ENCODE measurements at regions not wholly inside any gene's neighbourhood (a gene's known extent, or its start where the extent isn't known, plus 50 kb on each side); places are given as distances from the start of the nearest gene placed in this dataset.

DNA sequence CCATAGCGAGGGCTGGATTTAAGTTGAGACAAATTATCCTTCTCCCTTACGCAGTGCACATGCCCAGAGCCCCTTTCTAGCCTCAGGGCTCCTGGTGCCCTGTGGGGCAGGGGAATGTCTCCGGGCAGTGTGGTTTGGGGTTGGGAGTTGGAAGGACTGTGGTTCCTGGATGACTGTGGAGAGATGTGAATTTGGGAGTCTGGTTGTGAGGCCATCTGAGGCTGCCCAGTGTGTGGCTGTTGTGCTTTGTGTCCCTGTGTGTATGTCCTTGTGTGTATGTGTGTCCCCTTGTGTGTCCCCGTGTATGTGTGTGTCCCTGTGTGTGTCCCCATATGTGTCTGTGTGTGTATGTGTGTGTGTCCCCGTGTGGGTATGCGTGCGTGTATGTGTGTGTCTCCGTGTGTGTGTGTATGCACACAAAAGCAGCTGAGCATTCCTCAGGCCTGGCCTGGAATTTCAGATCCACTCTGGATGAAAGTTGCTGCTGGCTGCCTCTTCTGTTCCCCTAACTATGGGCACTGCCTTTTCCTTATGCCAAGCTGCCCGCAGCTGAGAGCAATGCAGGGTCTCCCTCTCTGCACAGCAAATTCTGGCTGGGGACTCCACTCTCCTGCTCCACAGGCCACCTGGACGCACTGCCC is 65.4 kb downstream of the UBIAD1 start:
- no peak for DNase-seq

DNA sequence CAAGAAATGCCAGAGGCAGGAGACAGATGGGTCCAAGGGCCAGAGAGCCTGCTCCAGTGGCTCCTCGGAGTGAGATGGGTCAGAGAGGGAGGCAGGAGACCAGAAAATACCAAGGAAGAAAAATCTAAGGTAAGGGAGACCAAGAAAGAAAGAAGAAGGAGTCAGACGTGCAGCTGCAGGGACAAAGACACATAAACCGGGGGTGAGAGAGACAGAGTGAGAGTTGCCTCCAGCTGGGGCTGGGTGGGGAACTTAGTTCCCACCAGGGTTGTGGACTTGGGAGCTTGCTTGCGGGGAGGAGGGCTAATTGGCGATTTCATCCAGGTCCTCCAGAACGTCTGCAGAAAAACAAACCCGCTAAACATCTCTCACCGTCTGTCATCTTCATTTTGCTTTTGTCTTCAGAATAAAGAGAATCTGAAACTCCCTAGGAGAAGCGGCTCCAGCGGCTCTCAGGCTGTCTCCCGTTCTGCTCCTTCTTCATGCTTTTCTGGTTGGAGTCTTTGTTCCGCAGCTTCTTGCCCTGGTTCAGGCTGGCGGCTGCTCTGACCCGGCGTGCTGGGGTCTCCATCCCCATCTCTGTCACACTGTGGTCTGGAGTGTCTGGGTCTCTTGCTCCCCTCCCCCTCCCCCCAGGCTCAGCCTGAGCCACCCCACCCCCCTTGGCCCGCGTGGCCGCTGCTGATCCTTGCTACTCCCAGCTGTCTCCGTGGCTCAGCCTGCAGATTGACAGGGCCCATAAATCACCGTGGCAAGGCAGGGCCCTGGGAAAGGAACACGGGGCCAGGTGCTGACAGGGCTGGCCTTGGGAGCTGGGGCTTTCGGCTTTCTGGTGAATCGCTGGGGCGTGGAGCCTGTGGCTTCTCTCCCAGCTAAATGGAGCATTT is 66.6 kb downstream of the UBIAD1 start:
- DNase-seq: peak; percentile 72

DNA sequence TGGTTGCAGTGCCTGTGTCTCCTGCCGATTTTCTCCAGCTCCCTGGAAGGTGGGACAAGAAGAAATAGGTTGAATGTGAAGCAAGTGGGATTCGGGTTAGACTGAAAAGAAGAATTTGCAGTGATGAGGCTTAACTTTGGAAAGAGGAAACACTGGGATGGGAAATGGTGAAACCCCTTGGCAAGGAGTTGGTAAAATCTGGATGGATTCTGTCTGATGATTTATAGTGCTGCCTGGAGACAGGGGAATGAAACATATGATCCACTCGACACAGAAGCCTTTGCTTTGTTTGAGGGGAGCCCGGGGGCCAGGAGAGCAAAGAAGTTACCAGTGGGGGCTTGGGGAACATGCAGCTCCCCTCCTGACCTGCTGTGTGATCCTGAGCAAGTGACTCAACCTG is 67.2 kb downstream of the UBIAD1 start:
- DNase-seq: no peak

DNA sequence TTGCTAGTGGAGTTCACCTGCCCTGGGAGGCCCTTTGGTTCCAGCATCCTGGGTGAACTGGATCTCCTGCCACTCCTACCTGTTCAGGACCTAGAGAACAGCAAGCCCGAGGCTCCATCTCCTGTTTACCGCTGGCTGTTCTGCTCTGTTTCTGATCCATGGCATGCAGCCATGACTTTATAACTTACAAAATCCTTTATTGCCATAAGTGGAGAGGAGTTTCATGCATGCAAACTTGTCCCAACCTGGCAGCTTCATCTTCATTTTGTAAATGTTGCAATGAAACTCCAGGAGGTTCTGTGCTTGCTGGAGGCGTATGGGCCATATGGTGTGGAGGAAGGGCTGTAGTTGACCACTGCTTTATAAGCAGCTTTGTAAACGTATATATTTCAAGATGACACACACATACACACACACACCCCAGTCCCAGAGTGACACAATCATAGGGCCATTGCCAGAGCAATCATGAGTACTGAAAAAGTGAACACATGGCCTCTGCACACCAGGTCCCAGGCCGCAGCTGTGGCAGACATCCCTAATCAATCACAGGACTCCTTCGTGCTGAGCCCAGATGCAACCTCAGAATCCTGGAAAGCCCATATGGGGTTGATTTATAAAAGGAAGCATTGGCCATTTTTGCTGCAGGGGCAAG is 69.0 kb downstream of the UBIAD1 start:
- DNase-seq: no peak

DNA sequence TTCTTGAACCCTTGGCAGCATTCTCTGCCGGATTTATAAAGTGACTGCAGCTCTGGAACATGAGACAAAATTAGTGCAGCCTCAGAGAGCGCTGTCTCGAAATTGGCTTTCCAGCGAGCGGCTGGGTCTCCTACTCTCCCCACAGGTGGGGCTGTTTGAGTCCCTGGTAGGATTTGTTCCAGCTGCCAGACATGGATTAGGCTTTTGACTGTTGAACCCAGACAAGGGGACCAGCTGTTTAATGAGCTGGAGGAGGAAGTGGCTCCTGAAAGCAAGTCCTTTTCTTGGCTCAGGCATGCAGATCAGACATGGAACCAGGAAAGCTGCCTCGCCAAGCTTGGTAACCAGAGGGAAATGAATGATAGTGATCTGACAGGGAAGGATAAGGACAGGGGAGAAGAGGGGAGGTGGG is 69.6 kb downstream of the UBIAD1 start:
- DNase-seq: peak; percentile 49

DNA sequence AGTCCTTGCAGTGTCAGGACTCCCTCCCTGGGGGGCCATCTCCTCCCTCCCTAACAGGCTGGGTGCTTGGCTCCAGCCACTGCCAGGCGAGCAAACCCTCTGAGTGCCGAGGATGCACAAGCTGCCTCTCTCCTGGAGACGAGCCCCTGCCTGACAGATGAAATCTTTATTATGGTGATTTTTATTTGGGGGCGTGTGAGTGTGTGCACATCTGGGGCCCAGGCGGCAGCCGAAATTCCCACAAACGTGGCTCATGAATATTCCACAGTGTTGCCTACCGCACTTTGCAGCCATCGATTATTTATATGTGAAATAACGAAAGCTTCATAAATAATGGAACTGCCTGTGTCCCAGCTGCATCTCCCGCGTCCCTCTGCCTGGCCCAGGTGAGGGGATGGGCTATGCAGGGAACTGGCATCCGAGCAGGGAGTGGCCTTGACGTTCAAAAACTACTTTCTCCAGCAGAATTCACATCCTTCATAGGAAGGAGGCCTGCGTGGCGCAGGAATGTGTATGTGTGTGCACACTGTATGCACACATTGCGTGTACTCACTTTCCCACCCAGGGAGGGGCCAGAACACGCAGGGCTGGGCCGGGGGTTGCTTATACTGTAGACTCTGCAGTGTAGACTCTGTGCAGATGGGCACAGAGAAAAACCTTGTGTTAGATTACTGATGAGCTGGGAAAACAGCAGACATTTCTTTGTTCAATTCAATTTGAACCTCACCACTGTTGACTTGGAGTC is 73.1 kb downstream of the UBIAD1 start:
- no peak for DNase-seq

DNA sequence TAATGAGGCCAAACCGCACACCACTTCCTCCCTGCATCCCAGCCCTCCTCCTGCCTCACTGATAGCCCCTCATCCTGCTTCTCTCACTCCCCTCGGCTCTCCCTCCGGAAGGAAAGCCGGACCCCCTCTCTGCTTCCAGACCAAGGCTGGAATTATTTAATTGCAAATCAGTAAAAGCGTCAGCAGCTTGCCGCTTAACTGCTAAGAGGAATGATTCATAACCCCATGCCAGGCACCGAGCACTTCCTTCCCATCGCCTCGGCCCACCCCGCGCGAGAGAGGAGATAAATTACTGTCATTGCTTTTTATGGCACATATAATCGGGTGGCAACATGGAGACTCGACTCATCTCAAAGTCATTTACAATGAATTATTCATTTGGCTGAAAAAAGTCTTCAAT is 77.3 kb downstream of the UBIAD1 start:
- no peak for DNase-seq

DNA sequence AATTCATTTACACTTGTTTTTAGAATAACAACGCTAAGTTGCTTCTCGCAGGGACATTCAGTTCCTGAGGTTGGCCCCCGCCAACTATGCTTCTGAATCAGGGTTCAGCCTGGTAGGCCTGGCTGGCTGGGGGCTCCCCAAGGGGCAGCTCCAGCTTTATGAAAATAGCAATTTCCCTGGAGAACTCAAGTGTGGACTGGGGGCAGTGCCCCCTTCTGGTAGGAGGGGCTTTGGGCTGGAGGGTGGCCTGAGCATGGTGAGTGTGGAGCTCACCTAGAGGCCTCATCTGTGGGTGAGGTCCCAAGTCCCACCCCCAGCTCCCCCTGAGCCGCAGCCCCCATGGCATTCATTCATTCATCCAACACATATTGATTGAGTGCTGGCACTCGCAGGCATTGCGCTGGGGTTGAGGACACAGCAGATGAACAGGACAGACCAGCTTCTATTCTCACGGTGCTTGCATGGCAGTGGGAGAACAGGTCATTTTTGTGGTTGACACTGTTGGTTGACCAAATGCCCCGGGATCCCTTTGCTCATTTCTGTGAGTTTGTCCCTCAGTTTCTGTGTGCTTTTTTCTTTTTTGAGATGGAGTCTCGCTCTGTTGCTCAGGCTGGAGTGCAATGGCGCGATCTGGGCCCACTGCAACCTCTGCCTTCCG is 79.2 kb downstream of the UBIAD1 start:
- DNase-seq: no peak

DNA sequence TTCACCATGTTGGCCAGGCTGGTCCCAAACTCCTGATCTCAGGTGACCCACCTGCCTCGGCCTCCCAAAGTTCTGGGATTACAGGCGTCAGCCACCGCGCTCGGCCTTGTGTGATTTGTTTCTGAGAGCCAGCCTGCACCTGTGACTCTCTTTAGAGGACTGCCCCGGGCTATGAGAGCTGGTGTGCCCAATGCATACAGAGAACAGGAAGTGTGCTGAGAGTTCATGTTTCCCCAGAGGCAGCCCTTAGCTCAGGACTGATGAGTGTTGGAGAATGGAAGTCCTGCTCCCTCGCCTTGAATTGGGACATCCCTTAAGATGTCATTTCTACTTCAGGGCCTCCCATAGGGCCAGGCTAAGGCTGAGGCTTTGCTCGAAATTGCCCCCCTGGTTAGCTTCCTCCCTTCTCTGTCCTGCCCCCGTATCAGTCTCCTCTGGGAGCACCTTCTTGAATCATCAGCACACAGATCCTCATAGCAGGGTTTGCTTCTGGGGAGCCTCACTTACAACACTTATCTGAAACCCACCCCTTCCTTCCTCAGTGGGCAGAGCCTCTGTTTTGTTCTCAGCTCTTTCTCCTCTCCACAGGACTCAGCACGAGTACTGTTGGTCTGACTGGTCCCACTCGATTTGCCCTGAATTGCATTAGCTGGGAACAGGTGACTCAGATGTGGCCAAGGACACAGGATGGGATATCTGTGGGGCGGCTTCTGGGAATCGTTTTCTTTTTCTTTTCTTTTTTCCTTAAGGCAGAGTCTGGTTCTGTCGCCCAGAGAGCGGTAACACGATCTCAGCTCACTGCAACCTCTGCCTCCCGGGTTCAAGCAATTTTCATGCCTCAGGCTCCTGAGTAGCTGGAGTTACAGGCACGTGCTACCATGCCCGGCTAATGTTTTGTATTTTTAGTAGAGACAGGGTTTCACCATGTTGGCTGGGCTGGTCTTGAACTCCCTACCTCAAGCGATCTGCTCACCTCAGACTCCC is 80.1 kb downstream of the UBIAD1 start:
- no peak for DNase-seq

DNA sequence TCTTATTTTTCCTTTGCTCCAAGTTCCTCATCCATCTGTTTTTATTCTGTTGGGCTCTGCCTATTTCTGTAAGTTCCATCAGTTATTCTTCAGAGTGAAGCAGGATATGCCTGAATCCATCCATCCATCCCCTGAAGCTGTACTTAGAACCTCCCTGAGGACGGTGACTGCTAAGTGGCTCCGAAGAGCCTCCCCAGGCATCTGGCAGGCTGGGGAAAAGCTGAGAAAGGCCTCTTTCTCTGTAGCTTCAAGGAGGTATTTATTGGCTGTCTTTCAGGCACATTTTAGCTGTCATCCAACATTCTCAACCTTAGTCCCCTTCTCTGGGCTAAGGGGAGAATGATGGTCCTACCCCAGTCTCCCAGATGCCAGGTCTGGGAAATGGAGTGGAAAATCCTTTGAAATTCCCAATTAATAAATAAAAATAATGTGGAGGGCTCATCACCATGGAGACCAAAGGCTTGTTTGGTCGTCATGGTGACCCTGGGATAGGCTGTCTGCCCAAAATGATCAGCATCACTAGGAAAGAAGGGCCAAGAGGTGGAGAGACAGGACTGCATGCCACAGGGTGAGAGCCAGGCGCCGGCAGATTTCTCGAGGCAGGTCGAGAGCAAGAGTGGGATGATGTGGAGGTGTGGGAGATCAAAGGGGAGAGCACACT is 82.0 kb downstream of the UBIAD1 start:
- peak; percentile 88 for DNase-seq

DNA sequence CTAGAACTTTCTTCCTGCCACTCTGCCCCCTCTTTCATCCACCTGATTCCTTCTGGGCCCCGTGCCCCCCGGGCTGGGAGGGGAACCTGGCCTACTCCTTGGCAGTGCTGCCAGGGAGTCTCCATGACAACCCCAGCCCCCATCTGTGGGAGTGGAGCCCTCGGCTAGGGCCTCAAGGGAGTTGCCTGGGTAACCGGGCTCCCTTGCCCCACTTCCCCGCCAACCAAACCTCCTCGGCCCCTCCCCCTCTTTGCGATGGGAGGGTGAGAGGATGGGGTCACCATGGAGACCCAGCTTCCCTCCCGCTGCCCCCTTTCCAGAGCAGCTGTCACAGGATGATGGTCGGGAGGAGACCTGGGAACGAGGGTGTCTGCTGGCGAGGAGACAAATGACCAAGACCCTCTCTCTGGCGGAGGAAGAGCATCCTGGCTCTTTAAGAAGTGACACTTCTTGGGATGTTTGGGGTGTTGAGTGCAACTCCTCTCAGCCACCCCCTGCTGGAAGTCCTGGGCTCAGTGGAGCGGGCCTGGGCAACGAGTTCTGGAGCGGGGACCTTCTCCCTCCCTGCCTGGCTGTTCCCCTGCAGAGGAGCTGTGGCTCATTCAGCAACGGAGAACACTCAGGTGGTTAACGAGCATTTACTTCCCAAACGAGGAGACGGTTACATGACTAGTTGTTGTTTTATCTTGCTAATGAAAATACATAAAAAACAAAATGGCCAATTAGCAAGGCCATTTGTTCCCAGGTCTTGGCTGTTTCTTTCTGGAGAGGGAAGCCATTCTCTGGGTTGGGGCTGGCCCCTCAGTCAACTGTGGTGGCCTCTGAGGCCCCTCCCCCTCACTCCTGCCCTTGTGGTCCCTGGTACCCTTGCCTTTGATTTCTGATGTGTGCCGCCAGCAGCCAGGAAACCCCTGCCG is 82.8 kb downstream of the UBIAD1 start:
- DNase-seq: peak; percentile 98

DNA sequence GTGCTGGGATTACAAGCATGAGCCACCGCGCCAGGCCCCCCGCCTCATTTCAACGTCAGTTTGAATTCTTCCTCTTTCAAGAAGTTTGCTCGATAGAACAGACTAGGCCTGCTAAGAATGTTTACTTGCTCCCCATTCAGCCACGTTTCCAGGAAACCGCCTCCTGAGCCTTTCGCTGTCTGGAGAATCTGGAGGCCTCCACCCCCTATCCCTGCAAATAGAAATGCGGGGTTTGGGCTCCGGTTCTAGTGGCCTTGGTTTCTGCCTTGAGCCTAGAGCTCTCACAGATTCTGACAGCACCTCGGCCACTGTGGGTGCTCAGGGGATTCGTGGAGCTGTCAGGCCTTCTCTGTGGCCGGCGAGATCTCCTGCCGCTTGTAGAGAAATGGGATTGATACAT is 84.3 kb downstream of the UBIAD1 start:
- no peak for DNase-seq

DNA sequence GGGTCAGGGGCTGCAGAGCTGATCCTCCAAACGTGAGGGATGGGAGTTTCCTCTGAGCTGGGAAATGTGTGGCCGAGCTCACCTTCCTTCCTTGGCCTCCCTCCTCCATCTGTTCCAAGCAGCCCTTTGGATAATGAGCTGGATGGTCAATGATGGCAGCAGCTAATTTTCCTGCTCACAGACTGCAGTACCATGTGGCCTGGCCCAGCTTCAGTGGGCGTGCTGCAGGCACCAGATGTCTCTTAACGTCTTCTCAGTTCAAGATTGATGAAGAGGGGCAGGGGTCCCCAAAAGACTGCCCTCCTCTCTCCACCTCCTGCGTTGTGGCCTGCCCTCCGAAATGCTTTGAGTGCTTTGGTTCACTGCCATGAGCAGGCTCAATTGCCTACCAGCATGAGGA is 86.0 kb downstream of the UBIAD1 start:
- no peak for DNase-seq

DNA sequence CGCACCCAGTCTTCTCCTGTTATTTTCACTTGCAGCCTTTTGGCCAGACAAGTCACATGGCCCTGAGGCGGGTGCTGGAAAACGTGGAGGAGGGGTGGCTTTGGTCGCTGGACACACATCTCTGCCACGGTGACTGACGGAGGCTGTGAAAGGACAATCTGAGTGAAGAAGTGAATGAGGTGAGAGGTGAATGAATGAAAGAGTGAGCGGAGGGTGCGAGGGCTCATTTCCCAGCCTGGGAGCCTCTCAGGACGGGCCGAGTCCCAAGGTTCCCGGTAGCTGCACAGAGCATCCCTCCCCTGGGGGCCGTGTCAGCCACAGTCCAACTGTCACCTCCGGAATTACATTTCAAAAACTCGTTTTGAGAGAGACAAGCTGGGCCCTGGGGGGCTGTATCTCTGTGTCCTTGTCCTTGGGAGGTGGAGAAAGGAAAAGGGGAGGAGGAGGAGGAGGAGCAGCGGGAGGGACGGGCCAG is 89.6 kb downstream of the UBIAD1 start:
- DNase-seq: no peak

DNA sequence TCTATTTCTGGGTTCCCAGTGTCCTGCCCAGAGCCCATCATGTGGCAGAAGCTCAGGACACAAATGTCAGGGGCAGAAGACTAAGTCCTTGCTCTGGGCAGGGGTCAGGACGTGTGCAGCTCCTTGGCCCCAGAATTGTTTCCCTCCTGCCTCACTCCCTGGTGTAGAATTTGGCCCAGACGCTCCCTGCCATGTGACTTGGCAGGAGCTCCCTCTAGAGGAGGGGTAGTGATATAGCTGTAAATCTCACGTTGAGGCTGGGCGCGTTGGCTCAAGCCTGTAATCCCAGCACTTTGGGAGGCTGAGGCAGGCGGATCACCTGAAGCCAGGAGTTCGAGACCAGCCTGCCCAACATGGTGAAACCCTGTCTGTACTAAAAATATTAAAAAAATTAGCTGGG is 91.2 kb downstream of the UBIAD1 start:
- no peak for DNase-seq

DNA sequence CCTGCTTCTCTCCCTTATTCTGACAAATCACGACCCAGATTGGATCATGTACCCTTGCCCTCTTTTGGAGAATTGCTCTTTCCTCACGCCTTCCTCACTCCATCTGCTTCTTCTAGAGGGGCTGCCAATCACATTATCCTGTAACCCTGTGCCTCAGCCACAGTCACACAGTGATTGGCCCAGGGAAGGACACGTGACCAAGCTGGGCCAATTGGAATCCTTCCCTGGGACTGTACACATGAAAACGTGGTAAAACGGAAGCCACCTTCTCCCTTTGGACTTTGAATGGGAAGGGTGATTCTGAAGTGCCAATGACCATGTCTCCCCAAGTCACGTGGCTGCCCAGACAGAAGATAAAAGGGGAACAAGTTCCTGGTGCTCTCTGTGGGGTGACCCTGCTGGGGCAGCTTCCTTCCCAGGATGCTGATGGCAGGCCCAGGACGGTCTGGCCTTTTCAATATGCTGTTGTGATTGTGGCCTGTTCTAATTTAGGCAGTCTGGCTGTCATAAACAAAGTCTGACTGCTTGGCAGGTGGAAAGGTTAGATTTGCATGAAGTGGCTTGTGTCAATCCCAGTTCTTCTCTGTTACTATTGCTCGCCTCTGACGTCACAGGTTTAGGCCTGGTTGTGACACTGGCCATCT is 92.9 kb downstream of the UBIAD1 start:
- DNase-seq: no peak

DNA sequence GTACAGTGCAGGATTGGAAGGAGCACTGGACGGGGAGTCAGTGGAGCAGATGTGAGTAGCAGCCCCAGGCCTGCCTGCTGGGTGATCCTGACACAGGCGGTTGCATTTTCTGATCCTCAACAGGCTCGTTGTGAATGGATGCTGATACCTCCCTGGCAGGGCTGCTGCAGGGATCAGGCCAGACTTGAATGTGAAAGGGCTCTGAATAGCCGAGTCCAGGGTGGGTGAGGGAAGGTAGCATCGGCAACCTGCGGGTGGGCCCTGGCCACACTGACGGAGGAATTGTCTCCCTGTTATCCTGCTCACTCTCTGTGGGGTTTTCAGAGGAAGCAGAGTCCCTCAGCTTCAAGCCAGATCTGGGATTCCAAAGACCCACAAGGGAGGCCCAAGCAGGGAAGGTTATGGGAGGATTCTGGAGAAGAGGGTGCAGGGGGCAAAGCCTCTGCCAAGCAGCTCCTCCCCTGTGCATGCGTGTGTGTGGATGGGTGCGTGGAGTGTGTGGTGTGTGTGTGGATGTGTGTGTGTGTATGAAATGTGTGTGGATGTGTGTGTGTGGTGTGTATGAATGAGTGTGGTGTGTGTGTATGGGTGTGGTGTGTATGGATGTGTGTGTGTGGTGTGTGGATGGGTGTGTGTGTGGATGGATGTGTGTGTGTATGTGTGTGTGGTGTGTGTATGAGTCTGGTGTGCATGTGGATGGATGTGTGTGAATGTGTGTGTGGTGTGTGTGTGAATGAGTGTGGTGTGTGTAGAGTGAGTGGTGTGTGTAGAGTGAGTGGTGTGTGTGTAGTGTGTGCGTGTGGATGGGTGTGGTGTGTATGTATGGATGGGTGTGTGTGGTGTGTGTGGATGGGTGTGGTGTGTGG is 100.3 kb downstream of the UBIAD1 start:
- no peak for DNase-seq

Measured in NCI-H1092 (cell line).